ENCODE measurements at regions not wholly inside any gene's neighbourhood (a gene's known extent, or its start where the extent isn't known, plus 50 kb on each side); places are given as distances from the start of the nearest gene placed in this dataset.
A peak's percentile ranks its signal among the peaks of the same experiment; 100 is the strongest.

DNA sequence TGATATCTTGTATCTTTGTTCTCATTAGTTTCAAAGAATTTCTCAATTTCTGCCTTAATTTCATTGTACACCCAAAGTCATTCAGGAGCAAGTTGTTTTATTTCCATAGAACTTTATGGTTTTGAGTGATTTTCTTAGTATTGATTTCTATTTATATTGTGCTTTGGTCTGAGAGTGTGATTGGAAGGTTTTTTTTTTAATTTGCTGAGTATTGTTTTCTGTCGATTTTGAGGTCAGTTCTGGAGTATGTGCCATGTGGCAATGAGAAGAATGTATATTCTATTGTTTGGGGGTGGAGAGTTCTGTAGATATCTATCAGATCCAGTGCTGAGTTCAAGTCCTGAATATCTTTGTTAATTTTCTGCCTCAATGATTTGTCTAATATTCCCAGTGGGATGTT lies 138.4 kb downstream of the MOBP start:
- H3K4me1 ChIP-seq (ENCODE audit: insufficient read depth): no peaks in the 10 kb centered on the region
- TF ChIP-seq, protein P1, sequence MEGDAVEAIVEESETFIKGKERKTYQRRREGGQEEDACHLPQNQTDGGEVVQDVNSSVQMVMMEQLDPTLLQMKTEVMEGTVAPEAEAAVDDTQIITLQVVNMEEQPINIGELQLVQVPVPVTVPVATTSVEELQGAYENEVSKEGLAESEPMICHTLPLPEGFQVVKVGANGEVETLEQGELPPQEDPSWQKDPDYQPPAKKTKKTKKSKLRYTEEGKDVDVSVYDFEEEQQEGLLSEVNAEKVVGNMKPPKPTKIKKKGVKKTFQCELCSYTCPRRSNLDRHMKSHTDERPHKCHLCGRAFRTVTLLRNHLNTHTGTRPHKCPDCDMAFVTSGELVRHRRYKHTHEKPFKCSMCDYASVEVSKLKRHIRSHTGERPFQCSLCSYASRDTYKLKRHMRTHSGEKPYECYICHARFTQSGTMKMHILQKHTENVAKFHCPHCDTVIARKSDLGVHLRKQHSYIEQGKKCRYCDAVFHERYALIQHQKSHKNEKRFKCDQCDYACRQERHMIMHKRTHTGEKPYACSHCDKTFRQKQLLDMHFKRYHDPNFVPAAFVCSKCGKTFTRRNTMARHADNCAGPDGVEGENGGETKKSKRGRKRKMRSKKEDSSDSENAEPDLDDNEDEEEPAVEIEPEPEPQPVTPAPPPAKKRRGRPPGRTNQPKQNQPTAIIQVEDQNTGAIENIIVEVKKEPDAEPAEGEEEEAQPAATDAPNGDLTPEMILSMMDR (IDR thresholded peaks at IDR 0.05; ENCODE audit: poor library complexity): no peak
- TF ChIP-seq EZH2 (IDR thresholded peaks at IDR 0.05; ENCODE audit: borderline replicate concordance) (no peak), EZH2phosphoT487 (IDR thresholded peaks at IDR 0.05; ENCODE audit: low read depth, severe bottlenecking, unreplicated experiment) (no peak)
- WGBS (ENCODE audit: low lambda C conversion rate, missing lambda C conversion rate): 79% methylated on average over 1 of the region's 1 CpG
- H3K4me3 ChIP-seq: no peak overlapping the region
- no peak overlapping the region for H3K4me2 ChIP-seq
- H3K27ac ChIP-seq: no peak overlapping the region
- H3K9me3 ChIP-seq (ENCODE audit: low read depth): no peaks in the 10 kb centered on the region
- no peaks in the 10 kb centered on the region for H4K20me1 ChIP-seq (ENCODE audit: insufficient read depth, poor library complexity, severe bottlenecking)
- no peaks in the 10 kb centered on the region for H3K79me2 ChIP-seq
- H2AFZ ChIP-seq: no peak overlapping the region
- H3K9me2 ChIP-seq (replicated peaks; ENCODE audit: insufficient read depth): no peaks in the 10 kb centered on the region
- H3K36me3 ChIP-seq (replicated peaks; ENCODE audit: insufficient read depth, low read depth): no peaks in the 10 kb centered on the region
- no peak for DNase-seq (ENCODE audit: low spot score)
- no peaks in the 10 kb centered on the region for H3K27me3 ChIP-seq

DNA sequence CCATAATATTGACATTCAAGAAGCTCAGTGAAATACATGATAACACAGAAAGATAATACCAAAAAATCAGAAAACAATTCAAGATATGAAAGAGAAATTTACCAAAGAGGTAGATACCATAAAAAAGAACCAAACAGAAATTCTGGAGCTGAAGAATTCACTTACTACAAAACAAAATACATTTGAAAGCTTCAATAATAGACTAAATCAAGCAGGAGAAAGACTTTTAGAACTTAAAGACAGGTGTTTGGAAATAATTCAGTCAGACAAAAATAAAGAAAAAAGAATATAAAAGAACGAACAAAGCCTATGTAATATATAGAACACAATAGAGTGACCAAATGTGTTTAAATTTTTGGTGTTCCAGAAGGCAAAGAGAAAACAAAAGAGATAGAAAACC lies 158.7 kb downstream of the MOBP start:
- 82% methylated on average over 1 of the region's 1 CpG for WGBS (ENCODE audit: low lambda C conversion rate, missing lambda C conversion rate)
- Histone ChIP-seq H3K27me3 (no peaks in the 10 kb centered on the region), H2AFZ (no peak overlapping the region), H3K9me2 (replicated peaks; ENCODE audit: insufficient read depth) (no peaks in the 10 kb centered on the region), H3K4me2 (no peak overlapping the region), H3K4me1 (ENCODE audit: insufficient read depth) (no peaks in the 10 kb centered on the region), H4K20me1 (ENCODE audit: insufficient read depth, poor library complexity, severe bottlenecking) (no peaks in the 10 kb centered on the region), H3K27ac (no peak overlapping the region), H3K4me3 (no peak overlapping the region), H3K9me3 (ENCODE audit: low read depth) (no peaks in the 10 kb centered on the region), H3K79me2 (no peaks in the 10 kb centered on the region), H3K36me3 (replicated peaks; ENCODE audit: insufficient read depth, low read depth) (no peaks in the 10 kb centered on the region)
- TF ChIP-seq EZH2phosphoT487 (IDR thresholded peaks at IDR 0.05; ENCODE audit: low read depth, severe bottlenecking, unreplicated experiment): no peak
- no peak for TF ChIP-seq EZH2 (IDR thresholded peaks at IDR 0.05; ENCODE audit: borderline replicate concordance)
- TF ChIP-seq, protein P1 (IDR thresholded peaks at IDR 0.05; ENCODE audit: poor library complexity): no peak
- DNase-seq (ENCODE audit: low spot score): no peak

DNA sequence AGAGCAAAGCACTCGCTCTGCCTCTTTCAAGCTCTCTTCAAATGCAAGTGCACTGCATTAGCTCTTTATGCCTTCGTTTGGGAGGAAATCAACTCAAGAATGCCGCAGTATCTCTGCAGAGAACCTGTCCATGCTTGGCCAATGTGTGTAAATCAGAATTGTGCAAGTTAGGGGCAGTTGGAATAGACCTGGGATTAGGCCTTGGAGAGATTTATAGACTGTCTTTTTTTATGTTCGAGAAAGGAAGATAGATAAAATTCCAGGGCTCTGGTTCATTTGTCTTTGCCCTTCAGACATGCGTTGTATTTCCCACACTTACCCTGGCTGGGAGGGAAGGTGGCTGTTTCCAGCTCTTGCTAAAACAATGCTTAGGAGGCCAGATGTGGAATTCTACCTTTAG lies 163.7 kb downstream of the MOBP start:
- Histone ChIP-seq H3K79me2 (no peaks in the 10 kb centered on the region), H3K27me3 (no peaks in the 10 kb centered on the region), H3K4me1 (ENCODE audit: insufficient read depth) (no peaks in the 10 kb centered on the region), H2AFZ (no peak overlapping the region), H4K20me1 (ENCODE audit: insufficient read depth, poor library complexity, severe bottlenecking) (no peaks in the 10 kb centered on the region), H3K9me3 (ENCODE audit: low read depth) (no peaks in the 10 kb centered on the region), H3K27ac (no peak overlapping the region), H3K36me3 (replicated peaks; ENCODE audit: insufficient read depth, low read depth) (no peaks in the 10 kb centered on the region), H3K4me2 (no peak overlapping the region), H3K4me3 (no peak overlapping the region), H3K9me2 (replicated peaks; ENCODE audit: insufficient read depth) (no peaks in the 10 kb centered on the region)
- WGBS (ENCODE audit: low lambda C conversion rate, missing lambda C conversion rate): 36% methylated on average over 5 of the region's 5 CpGs
- TF ChIP-seq EZH2phosphoT487 (IDR thresholded peaks at IDR 0.05; ENCODE audit: low read depth, severe bottlenecking, unreplicated experiment): no peak
- TF ChIP-seq, protein P1 (IDR thresholded peaks at IDR 0.05; ENCODE audit: poor library complexity): no peak
- TF ChIP-seq EZH2 (IDR thresholded peaks at IDR 0.05; ENCODE audit: borderline replicate concordance): no peak
- DNase-seq (ENCODE audit: low spot score): no peak

DNA sequence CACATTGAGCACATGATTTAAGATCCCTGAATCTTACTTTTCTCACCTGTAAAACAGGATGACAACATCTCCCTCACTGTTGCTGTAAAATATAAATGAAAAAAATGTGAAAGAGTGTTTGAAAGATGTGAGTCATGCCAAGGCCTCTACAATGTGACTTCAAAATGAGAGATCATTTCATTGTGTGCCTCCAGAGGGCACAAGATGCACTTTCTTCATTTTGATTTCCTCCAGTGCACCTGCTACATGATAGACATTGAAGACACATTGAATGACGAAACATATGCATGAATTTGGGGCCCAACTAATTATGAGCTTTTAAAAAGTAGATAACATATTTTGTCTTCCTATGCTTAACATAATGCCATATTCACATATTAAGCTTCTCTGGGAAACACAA lies 170.3 kb downstream of the MOBP start:
- no peak overlapping the region for H3K4me3 ChIP-seq
- no peaks in the 10 kb centered on the region for H3K36me3 ChIP-seq (replicated peaks; ENCODE audit: insufficient read depth, low read depth)
- no peaks in the 10 kb centered on the region for H3K9me2 ChIP-seq (replicated peaks; ENCODE audit: insufficient read depth)
- TF ChIP-seq, protein P1 (IDR thresholded peaks at IDR 0.05; ENCODE audit: poor library complexity): peak; percentile 21
- TF ChIP-seq EZH2 (IDR thresholded peaks at IDR 0.05; ENCODE audit: borderline replicate concordance): no peak
- no peak for TF ChIP-seq EZH2phosphoT487 (IDR thresholded peaks at IDR 0.05; ENCODE audit: low read depth, severe bottlenecking, unreplicated experiment)
- no peaks in the 10 kb centered on the region for H3K27me3 ChIP-seq
- H3K27ac ChIP-seq: no peak overlapping the region
- no peaks in the 10 kb centered on the region for H4K20me1 ChIP-seq (ENCODE audit: insufficient read depth, poor library complexity, severe bottlenecking)
- H3K9me3 ChIP-seq (ENCODE audit: low read depth): no peaks in the 10 kb centered on the region
- DNase-seq (ENCODE audit: low spot score): peak; percentile 16
- no peak overlapping the region for H3K4me2 ChIP-seq
- no peak overlapping the region for H2AFZ ChIP-seq
- WGBS (ENCODE audit: low lambda C conversion rate, missing lambda C conversion rate): 89% methylated on average over 1 of the region's 1 CpG
- no peaks in the 10 kb centered on the region for H3K79me2 ChIP-seq
- peaks cover 3% of the 10 kb centered on the region for H3K4me1 ChIP-seq (ENCODE audit: insufficient read depth)

All from hepatocyte (in vitro differentiated cells).